Peyer's patch (tissue), 4 donors: ENCODE measurements at regions not wholly inside any gene's neighbourhood (a gene's known extent, or its start where the extent isn't known, plus 50 kb on each side); places are given as distances from the start of the nearest gene placed in this dataset.

Experiments
- CTCF ChIP-seq, 6 experiments: fragments of 450-650 bp in 4 of 6; fragments of 200-600 bp in 2 of 6; sonication (generic) in 1 of 6; IDR thresholded peaks; one replicate each; pipeline ENCODE4 v1.5.1; 2017 to 2019; ENCODE audit warnings: antibody characterized with exemption in 6 of 6, mild to moderate bottlenecking in 3 of 6, moderate library complexity in 1 of 6
- POLR2A ChIP-seq, 2 donors: fragments of 450-650 bp; IDR thresholded peaks; one replicate each; pipeline ENCODE4 v1.5.1; 2017; ENCODE audit warnings: antibody characterized with exemption in 2 of 2, mild to moderate bottlenecking in 2 of 2, moderate library complexity in 2 of 2

GRCh38 chr2:41033127-41033526, 581.2 kb upstream of the SLC8A1 start:
- no peak for TF ChIP-seq CTCF (IDR thresholded peaks at IDR 0.05)
- no peak for TF ChIP-seq POLR2A (IDR thresholded peaks at IDR 0.05)
